ENCODE measurements at regions not wholly inside any gene's neighbourhood (a gene's known extent, or its start where the extent isn't known, plus 50 kb on each side); places are given as distances from the start of the nearest gene placed in this dataset.

DNA sequence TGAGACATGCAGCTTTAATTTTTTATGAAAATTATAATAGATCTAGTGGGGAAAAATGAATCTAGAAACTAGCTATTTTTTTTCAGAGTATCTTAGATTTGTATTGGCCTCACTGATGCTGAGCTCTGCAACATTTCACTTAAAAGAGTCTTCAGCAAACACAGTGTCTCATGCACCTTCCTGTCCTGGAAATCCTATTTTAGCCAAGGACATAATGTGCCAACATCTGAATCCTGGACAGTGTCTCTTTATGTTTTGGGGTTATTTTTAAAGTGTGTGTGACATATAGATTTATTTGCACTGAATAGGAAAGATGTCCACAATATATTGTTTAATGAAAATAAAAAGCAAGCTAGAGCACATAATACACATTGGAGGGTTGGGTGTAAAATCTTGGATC lies 199.1 kb upstream of the FMN2 start:
- TF ChIP-seq, protein P1, sequence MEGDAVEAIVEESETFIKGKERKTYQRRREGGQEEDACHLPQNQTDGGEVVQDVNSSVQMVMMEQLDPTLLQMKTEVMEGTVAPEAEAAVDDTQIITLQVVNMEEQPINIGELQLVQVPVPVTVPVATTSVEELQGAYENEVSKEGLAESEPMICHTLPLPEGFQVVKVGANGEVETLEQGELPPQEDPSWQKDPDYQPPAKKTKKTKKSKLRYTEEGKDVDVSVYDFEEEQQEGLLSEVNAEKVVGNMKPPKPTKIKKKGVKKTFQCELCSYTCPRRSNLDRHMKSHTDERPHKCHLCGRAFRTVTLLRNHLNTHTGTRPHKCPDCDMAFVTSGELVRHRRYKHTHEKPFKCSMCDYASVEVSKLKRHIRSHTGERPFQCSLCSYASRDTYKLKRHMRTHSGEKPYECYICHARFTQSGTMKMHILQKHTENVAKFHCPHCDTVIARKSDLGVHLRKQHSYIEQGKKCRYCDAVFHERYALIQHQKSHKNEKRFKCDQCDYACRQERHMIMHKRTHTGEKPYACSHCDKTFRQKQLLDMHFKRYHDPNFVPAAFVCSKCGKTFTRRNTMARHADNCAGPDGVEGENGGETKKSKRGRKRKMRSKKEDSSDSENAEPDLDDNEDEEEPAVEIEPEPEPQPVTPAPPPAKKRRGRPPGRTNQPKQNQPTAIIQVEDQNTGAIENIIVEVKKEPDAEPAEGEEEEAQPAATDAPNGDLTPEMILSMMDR (conservative IDR thresholded peaks at IDR 0.05; ENCODE audit: low read depth, low read length), result no peak
- TF ChIP-seq EZH2 (IDR thresholded peaks at IDR 0.05; ENCODE audit: low read length, unreplicated experiment), result no peak
- no peak for TF ChIP-seq EZH2phosphoT487 (IDR thresholded peaks at IDR 0.05; ENCODE audit: borderline replicate concordance, low read length)

Measured in PC-3 (cell line).